PC-9 (cell line): ENCODE measurements at regions not wholly inside any gene's neighbourhood (a gene's known extent, or its start where the extent isn't known, plus 50 kb on each side); places are given as distances from the start of the nearest gene placed in this dataset.

ENCODE experiments used
- CTCF ChIP-seq: fragments of 200-600 bp; sonication (generic); conservative IDR thresholded peaks from 2 replicates; pipeline ENCODE4 v1.6.1; 2017; ENCODE audit warnings: mixed run types, antibody characterized with exemption, mild to moderate bottlenecking, moderate library complexity
- EZH2 ChIP-seq: fragments of 200-600 bp; sonication (generic); IDR thresholded peaks from 2 replicates; pipeline ENCODE4 v1.8.0; 2017; ENCODE audit warnings: antibody characterized with exemption, low read depth

- TF ChIP-seq CTCF (no peak; the same call in 1 of the 2 replicates), EZH2 (no peak)
These were observed 159.5 kb downstream of the RBM26 start for GRCh38 chr13:79246578-79246949.
